GM19025 (cell line): ENCODE measurements at regions not wholly inside any gene's neighbourhood (a gene's known extent, or its start where the extent isn't known, plus 50 kb on each side); places are given as distances from the start of the nearest gene placed in this dataset.
"Not testable (repeated sequence)": the region's sequence is repeated elsewhere in the genome, so short reads cannot be mapped to it uniquely, and the experiment has no call there.

Source experiments
- ATAC-seq: cut with Tn5 transposase; IDR thresholded peaks from one replicate; pipeline ENCODE4 v1.9.1; 2021; ENCODE audit warnings: mild to moderate bottlenecking, low read depth, moderate library complexity; ENCODE audit not compliant: unreplicated experiment

DNA sequence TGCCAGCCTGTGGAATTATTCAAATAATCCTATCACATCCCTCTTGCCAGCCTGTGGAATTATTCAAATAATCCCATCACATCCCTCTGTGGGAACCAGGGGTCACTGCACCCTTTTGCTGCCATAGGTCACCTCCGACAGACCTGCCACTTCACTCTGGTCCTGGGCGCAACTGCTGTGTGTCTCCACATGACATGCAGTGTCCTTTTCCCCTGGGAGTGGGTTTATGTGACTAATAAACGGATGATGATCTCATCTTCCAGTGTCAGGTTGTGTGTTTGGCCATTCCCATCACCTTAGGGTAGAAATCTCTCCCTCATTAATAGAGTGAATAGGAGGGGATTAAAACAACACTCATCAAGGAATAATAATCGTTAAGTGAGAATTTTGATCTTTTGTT, 603.6 kb upstream of the NR2F2 start:
- ATAC-seq: no peak

DNA sequence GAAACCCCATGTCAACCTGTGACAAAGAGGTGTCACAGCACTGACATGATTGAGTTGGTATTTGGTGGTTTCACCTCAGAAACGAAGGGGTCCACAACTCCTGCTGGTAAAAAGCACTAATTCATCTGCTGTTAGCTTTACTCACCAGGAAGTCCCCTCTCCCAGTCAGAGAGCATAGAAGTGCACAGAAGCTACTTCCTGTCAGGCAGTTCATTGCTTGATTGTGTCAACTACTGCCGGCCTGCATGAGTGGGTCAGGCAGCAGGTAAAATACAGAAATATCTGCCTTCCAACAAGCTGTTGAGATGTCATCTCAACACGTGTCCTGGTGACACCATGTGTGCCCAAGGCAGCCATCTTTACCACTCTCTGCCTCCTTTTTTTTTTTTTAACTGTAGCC, 596.6 kb upstream of the NR2F2 start:
- ATAC-seq: no peak

DNA sequence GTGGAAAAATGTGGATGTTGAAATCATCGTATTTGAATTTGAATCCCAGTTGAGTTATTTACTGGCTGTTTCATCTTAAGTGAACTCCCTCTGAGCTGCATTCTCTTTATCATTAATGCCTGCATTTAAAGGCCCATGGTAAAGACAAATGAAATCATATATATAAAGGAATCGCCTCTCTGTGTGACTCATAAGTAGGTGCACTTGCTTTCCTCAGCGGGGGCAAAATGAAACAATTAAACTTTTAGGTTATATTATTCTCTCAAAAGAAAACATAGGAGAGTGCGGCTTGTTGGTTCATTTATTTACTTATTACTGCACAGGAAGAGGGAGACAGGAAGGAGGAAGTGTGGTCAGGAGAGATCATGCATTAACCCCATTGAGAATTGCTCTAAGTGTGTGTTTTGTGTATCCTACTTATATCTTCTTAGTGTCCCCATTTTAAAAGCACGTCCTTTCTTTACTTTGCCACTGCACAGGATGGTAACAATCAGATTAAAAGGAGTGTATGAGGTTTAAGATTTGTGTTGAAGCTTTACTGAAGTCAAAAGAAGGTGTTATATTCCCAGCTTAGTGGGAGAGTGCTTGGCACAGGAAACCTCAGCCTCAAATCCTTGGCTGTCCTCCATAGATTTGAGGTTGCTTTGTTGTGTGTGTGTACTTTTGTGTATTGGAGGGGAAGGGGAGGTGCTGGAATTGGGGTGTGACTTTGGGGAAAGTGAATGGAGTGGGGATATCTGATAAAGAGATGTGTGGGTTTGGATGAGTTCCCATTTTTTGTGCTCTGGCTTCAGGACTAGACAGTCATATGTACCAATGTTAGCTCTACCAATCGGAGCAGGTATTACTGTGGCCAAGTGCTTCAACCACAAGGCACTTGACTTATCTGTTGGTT, 595.8 kb upstream of the NR2F2 start:
- ATAC-seq: no peak

DNA sequence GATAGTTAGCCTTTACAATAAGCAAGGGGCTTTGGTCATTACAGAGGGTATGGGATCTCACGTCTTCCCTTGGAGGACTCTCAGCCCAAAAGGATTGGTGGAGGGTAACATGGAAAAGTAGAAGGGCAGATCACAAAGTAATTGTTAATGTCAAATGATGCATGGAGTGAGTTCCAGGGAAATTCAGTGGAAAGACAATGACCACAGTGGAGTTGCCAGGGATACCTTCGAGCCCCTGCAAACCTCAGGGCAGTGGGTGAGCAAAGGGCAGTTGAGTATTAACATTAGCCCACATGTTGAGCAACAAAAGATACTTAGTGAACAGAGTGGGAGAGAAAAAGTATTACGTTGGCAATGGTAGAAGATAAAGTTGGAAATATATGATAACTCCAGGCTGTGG, 593.4 kb upstream of the NR2F2 start:
- ATAC-seq: no peak

DNA sequence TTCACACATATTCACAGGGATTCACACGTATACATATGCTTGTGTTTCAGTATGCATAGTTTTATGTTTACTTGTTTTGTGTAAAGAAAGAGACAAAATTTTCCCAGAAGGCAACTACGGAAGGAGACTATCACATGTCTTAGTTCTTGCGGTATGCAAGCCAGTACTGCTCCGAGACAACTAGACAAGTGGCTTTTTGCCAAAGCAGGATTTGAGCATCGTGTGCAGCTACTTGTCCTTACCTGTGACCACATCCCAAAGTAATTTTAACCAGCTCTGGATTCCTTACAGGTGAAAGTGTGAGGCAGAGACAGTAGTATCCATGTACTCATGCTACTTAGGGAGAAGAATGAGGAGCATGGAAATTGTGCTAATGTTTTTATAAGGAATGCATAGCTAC, 591.4 kb upstream of the NR2F2 start:
- ATAC-seq: no peak

DNA sequence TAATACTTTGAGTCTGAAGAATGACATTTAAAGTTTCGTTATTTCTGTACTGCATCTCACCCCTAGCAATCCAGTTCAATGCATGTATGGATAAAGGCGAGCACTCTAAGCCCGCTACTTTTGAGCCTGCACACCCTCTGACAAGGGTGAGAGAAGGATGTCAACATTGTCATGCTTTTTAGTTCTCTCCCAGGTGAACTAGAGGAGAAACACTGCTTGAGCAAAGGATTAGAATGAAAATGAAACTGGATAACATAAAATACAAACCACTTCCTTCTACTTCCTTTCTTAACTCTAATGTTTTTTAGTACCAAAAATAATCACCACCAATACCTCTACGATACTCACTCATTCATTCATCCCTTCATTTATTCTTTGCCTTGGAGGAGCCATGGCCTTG, 588.7 kb upstream of the NR2F2 start:
- ATAC-seq: no peak

DNA sequence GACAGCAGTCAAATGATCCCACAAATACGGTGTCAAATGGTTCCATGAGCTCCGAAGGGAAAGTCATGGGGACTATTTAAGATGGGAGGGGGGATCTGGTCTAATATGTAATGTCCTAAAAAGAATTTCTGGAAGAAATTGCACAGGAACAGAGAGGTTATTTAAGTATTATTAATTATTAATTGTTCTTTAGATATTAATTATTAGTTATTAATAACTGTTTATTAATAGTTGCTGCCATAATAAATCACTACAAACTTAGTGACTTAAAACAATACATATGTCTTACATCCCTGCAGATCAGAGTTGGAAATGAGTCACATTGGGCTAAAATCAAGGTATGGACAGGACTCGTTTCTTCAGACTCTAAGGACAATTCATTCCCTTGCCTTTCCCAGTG, 588.2 kb upstream of the NR2F2 start:
- no peak for ATAC-seq

DNA sequence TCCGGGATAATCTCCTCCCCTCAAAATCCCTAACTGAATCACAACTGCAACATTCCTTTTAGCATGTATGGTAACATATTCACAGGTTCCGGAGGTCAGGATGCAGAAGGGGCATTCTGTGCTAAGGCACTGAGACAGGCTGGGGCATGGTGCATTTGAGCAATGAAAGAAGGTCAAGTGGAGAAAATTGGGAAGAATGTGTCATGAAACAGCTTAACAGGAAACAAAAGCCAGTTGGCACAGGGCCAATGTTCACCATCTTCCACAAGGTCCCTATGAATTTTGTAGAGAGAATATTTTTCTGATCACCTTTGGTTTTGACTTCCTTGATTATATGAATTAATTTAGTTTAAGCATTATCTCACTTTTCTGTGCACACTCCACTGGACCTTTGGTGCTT, 587.7 kb upstream of the NR2F2 start:
- no peak for ATAC-seq

DNA sequence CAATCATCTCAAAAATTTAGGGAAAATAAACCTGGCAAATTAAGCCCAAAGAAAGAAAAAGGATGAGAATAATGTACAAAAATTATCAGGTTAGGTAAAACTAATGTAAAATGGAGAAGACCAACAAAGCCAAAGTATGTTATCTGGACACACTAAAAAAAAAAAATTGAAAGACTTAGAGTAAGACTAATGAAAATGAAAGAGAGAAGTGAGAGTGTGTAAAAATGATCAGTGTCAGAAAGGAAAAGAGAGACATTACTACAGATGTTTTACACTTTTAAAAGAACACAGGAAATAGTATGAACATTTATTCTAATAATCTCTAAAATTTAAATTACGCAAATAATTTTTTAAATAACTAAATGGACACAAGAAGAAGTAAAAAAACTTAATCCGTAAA, 573.3 kb upstream of the NR2F2 start:
- no peak for ATAC-seq

DNA sequence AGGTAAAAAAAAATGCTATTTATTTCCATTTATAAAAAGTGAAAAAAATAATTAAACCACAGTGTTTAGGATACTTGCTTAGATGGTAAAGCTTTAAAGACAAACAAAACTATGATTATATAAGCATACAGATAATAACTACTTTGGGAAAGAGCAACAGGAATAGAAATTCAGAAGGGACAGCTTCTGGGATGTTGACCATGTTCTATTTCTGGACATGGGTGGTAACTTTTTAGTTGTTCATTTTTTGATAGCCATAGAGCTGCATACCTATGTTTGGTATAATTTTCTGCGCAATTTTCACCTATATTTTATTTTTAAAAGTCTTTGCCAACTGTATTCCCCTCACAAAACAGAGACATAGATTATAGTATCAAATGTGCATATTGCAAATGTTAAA, 572.0 kb upstream of the NR2F2 start:
- no peak for ATAC-seq

DNA sequence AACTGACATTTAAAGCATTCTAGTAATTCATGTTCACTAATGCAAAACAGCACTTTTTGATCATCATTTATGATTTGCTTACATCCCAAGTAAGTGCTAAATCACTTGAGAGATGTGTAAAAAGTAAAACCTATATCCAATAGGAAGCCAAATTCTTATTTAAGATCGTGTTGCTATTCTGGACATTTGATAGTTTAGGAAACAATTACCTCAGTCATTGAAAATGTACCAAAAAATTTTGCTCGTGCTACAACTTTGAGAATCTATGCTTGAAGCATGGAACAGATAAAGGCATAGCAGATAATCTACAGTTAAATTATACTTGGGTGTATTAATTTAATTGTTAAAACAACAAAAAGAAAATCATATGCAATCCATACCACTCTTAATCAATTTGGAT, 571.6 kb upstream of the NR2F2 start:
- ATAC-seq: no peak

DNA sequence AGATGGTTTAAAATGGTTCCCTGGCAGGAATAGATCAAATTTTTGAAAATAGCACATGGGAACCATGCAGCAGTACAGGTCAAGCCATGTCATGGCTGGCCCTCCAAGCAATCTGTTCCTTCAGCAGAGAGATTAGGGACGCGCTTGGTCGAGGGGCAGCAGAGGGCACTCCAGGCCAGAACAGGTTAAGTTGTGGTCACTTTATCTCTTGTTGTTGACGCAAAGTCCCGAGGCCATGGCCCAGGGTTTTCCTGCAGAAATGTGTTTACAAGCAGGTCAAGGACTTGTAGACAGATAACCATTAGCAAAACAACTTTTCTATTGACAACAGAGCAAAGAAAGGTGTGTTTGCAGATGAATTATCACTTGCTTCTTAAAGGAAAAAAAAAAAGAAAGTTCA, 570.0 kb upstream of the NR2F2 start:
- no peak for ATAC-seq

DNA sequence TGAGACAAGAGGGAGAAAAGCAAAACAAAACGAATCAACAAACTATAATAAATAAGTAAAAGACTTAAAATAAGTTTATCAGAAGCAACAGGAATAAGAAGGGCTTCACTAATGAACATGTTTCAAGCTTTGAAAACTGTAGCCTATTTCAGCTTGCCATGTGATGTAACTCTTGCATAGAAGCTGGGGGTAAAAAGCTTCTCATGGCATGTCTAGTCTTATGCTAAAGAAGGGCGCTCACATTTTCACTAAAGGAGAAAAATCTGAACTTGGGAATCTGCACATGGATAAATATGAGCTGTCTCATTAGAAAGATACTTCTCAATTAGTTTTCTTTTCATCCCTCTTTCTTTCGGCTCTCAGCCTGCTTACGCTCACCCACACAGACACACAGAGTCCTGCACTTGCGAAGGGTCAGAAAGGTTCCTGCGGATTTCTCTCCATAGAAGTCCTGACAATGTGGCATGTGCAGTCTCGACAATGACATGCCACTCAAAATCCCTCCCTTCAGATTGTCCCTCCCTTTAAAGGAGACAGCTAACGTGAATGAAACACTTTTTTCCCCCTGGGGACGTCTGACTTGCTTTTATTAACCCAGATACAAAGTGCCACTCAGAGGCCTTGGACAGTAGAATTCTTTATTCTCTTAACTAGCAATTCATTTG, 568.9 kb upstream of the NR2F2 start:
- ATAC-seq: no peak

DNA sequence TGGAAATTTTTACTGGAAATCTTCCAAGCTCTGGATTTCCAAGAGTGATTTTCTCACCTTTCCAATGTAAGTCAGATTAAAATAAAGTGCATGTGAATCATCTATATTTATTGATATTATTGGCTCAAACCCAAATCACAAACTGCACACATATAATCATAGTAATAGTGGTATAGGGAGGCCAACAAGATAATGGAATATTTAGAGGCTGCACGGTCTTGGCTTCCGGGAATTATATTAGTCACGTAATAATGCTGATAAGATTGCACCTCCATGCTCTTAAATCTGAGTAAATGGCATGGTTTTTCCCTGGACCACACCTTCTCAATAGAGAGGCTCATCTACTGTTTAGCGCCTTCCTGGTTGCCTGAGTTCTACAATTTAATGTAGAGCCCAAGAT, 567.1 kb upstream of the NR2F2 start:
- no peak for ATAC-seq

DNA sequence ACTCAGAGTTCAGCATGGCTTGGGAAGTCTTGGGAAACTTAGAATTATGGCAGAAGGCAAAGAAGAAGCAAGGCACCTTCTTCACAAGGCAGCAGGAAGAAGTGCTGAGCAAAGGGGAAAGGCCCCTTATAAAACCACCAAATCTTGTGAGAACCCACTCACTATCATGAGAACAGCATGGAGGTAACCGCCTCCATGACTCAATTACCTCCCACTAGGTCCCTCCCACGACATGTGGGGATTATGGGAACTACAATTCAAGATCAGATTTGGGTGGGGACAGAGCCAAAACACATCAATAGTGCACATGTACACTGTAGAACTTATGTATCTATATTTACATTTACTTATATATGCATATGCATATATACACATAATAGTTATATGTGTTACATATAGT, 565.3 kb upstream of the NR2F2 start:
- no peak for ATAC-seq

DNA sequence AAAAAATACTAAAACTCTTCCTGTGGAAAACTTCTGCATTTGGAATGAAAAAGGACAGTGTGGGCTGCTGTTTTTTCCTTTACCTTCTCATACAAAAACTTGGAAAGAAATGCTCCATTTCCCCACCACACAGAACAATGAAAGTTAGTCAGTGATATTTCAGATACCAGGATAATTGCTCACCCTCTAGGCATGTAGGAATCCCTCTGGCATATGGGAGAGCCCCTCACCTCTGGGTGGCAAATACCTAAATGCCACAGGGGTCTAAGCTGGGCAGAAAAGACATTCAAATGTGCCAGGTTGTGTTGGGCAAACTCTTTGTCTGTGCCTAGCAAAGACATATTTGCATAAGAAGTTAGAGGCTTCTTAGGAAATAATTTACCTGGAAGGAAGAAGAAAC, 560.3 kb upstream of the NR2F2 start:
- no peak for ATAC-seq

DNA sequence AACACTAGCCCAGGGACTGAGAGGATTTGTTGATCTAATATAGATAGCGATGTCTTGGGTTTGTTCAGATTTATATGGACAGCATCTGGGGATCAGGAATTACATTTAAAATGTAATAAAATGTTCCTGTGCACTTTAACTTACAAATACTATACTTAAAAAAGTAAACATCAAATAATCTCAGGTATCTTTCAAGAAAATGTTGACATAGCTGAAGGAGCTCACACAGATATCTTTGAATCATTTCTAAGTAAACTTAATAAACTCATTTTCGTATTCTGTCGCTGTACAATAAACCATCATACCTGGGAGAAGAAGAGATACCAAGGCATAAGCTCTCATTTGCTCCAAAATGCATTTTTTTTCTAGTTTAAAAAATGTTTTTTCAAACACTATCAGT, 557.5 kb upstream of the NR2F2 start:
- ATAC-seq: no peak

DNA sequence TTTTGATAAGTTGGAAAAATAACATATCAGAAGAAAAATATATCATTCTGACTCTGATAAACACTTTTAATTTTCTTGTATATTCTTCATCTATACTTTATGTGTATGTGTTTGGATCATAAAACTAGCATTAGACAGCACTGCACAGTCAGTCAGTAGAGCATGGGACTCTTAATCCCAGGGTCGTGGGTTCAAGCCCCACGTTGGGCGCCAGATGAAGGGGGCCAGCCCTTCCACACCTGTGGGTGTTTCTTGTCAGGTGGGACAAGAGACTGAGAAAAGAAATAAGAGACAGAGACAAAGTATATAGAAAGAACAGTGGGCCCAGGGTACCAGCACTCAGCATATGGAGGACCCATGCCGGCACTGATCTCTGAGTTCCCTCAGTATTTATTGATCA, 546.0 kb upstream of the NR2F2 start:
- no peak for ATAC-seq

DNA sequence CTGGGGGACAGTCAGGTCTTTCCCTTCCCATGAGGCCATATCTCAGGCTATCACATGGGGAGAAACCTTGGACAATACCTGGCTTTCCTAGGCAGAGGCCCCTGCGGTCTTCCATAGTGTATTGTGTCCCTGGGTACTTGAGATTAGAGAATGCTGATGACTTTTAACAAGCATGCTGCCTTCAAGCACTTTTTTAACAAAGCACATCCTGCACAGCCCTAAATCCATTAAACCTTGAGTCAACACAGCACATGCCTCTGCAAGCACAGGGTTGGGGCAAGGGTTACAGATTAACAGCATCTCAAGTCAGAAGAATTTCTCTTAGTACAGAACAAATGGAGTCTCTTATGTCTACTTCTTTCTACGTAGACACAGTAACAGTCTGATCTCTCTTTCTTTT, 545.2 kb upstream of the NR2F2 start:
- not testable (repeated sequence) for ATAC-seq

DNA sequence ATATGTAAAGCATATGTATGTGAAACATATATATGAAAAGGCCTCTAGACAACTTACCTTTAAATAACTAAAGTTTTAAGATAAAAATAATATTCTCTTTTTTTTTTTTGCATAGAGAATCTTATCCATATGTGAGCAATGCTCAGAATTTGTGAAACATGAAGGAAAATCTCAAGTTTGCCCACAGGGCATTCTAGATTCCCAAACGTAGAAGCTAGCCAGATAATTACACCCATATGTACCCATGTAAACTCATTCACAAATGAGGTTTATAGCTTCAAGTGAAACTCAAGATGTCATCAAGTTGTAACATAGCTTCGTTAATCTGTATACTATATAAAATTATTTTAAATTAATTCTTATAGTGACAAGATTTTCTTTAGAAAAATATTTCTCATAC, 537.3 kb upstream of the NR2F2 start:
- ATAC-seq: no peak

DNA sequence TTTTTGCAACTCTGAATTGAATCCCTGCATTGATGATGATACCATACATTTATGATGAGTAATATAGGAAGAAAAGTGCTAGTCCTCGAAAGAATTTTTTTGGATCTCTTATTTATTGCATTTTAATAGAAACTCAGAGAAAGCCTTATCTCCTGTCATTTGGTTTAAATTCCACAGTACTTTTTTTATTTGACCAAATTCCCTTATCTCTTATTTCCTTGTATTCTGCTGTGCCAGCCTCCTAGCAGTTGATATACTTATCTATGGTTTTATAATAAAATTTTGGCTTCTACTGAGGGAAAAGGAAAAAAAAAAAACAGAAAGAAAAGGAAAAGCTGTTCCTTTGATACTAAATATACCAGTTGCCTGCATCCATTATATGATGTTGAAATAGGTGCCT, 535.1 kb upstream of the NR2F2 start:
- ATAC-seq: no peak
